ENCODE measurements at regions not wholly inside any gene's neighbourhood (a gene's known extent, or its start where the extent isn't known, plus 50 kb on each side); places are given as distances from the start of the nearest gene placed in this dataset.

DNA sequence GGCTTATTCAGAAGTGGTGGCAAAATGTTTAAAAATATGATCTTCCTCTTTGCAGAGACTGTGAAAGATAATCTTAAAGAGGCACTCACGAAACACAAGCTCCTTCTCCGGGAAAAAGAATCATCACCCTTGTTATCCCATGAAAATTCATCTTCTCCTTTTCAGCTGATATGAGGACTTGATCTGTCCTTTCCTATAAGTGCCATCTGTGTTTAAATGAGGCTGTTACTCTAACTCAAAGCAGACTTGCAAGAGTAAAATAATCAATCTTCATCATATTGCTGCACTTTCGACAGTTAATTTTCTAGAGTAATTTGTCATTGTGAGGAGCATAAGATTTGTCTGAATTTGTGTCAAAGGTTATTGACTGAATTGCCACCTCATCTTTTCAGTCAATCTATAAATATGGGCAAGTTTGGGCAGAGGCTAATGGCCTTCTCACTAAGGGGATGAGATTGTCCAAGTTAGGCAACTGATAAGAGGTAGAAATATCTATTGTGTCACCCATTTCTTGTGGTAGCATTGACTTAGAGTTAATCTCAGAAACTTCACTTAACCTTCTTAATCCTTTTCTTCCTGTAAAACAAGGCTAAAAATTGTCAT, 452.9 kb downstream of the GRXCR1 start:
- DNase-seq (ENCODE audit: low spot score) = no peak

DNA sequence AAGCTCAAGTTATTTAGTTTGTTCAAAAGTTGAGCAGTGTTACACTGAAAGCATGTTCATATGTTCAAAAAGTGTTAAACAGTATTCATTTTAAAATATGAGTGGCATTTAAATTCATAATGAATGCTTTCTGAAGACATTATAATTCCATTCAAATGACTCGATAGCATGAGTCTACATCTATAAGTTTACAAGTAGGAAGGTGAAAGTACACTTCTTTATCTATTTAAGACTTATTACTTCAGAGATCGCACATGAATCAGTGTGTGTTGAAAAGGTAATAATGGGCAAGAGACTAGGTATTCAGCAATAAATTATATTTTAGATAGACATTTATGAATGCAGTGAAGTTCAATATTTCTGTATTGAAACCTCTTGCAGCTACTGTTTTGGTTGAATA, 456.1 kb downstream of the GRXCR1 start:
- DNase-seq (ENCODE audit: low spot score) = no peak

DNA sequence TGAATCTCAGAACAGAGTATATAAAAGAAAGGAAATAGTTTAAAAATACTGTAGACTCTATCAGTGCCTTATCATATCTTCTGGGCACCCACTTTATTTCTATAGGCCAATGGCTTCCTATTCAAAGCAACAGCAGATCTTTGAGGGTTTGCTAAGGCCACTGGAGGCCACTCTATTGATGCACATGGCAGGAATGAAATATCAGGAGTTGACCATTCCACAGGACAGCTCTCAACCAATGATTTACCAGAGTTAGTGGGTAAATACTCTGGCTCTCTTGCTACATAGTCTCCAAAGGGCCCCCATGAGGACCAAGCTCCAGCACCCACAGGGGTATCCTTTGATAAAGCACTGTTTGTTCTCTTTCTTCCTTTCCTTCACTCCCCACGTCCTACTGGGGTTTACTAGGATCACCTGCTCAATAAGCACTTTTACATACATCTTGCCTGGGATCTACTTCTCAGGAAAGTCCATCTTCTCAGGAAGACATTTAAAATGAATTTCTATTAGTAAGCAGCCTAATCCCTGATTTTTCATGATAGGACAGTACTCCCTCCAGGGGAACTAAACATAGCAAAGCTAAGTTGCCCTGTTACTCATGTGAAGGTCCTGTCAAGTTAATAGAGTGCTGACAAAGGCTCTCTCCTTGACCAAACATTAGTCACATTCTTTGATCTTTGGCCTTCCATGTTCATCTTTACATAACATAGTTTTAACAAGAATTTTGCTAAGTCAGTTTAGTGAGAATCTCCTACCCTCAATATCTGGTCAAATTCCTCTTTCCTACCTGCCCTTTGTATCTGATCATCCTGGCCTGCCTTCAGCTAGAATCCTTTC, 459.7 kb downstream of the GRXCR1 start:
- DNase-seq (ENCODE audit: low spot score) = no peak

DNA sequence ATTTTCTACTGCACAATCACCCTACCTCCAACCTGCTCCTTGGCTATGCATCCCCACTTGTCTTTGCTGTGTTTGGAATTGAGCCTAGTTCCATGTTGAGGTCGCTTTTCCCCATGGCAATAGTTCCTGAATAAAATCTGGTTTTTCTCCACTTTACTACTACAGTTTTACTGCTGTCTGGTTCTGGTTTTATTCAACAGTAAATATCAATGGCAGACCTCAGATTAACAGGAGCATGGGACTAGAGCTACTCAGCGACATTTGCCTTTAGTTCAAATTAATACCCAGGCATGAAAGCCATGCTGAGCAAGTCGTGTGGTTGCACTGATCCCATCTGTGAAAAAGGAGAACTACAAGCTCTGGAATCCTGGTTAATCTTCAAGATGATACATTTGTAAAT, 460.3 kb downstream of the GRXCR1 start:
- DNase-seq (ENCODE audit: low spot score) = peak; percentile 65

GRCh38 chr4:43353552-43353951, 461.0 kb downstream of the GRXCR1 start:
- DNase-seq (ENCODE audit: low spot score) = no peak

DNA sequence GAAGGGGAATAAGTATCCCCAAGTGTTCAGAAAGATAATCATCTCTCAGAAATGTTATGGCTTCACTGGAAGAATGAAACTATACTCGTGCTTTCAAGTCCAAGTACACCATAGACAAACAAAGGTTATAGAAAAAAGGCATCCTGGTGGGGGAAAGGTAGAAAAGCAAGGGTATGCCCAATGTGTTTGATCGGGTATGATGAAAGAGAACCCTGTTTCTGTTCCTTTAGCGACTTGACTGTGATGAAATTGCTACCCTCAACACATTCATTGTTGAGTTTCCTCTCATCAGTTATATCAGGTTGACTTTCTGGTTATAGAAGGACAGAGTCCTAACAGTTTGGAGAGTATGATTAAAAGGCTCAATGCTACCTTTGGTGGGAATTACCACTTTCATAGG, 464.3 kb downstream of the GRXCR1 start:
- DNase-seq (ENCODE audit: low spot score) = no peak

DNA sequence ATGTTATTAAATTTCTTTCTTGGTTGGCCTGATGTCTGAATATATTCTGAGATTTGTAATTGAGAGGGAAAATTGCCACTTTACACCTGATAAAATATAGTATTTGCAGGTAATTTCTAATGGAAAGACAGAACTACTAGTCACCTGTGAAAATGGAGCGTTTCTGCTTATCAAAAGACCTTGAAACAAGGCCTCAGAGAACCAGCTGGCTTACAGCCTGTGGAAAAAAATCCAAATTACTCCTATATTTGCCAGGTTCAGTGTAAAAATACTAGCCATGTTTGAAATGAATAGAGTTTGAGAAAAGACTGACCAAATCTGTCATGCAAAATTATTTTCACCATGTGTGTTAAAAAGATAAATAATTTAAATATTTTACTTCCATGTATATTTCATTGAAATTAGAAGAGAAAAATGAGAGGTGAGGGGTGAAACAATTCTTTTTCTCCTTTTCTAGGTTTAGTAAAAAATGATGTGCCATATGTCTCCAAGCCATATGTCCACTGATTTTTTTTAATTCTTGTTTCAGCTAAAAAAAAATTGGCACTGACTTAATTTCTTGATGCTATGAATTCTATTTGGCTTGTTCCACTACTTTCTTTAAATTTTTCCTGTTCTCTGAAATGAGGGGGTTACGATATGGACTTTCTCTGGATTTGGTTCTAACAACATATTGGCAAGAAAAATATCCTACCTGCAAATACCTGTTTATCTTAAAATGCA, 464.9 kb downstream of the GRXCR1 start:
- no peak for DNase-seq (ENCODE audit: low spot score)

DNA sequence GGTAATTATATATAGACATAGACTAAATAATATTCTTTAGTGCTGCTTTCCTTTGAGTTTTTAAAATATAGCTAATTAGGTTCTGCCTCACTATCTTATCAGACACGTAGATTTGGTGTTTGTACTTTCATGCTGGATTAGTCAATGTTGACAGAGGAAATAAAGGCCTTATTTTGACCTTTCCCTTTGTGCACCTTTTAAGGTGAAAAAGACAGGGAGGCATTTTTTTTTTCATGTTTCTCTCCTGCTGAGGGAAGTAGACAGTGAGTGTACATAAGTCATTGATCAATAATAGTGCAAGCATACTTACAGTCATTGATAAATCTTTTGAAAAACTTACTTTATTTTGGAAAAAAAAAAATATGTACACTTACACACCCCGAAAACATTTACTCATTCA, 467.8 kb downstream of the GRXCR1 start:
- DNase-seq (ENCODE audit: low spot score) = no peak

DNA sequence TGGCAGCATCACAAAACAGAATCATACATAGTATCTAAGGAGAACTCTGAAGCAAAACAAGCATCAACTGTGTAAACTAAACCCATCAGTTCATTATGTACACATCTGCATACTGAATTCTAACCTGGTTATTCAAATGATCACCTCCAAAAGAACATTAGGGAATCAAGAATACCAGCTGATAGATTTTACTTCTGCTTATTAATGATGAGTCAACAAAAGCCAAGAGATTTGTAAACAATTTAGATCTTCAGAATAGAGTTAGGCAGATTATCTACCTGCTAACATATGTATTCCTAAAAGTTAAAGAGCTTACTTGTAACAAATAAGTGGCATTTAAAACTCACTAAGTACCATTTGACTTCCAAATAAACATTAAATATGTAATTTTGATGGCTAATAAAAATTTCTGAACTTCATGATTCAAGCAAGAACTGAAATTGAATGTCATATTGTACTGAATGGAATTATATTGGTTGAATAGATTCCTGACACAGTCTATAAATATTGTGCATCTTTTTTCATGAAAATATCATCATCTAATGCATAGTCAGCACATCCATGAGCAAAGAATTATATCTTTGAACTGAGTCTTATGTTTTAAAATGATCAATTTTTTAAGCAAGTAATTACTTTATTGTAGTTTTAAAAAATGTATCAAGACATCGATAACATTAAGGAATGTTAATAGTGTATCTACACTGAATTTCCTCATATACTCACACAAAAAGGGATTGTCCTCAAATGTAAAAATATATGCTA, 470.5 kb downstream of the GRXCR1 start:
- DNase-seq (ENCODE audit: low spot score) = no peak

GRCh38 chr4:43369036-43369594, 476.6 kb downstream of the GRXCR1 start:
- no peak for DNase-seq (ENCODE audit: low spot score)

DNA sequence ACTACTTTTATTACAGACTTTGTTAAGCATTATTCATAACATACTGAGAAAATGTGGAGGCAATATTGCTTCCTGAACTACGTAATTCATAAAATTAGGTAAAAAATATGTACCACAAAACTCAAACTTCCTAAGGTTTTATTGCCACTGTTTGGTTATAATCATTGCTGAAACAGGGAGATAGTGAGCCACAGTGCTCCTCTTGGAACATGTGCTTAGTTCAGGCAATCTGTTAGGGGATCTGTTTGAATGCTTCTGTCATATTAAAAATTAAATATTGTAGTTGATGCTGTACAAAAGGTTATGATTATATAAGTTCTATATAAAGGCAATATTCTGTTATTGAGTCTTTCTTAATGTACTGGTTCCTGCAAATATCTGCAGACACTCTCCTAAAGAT, 480.7 kb downstream of the GRXCR1 start:
- DNase-seq (ENCODE audit: low spot score) = no peak

DNA sequence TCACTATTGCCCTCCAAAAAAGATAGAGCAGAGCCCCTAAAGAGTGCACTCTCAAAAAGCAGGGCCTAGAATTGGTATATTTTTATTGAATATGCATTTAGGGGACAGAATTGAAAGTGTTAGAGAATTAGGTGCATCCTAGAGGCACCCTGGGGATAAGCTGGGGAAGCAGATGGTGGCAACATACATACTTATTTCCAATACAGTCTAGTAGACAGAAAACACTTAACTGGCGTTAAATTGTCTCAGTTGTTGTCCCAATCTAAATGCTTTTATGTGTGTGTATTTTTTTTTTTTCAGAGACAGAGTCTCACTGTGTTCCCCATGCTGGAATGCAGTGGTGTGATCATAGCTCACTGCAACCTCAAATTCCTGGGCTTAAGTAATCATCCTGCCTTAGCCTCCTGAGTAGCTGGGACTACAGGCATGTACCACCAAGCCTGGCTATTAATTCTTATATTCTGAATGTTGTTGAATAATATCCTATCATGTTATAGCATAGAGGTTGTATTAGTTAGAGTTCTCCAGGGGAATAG, 481.8 kb downstream of the GRXCR1 start:
- no peak for DNase-seq (ENCODE audit: low spot score)

- no peak for DNase-seq (ENCODE audit: low spot score)
Observed at GRCh38 chr4:43379016-43379415, 486.5 kb downstream of the GRXCR1 start.

DNA sequence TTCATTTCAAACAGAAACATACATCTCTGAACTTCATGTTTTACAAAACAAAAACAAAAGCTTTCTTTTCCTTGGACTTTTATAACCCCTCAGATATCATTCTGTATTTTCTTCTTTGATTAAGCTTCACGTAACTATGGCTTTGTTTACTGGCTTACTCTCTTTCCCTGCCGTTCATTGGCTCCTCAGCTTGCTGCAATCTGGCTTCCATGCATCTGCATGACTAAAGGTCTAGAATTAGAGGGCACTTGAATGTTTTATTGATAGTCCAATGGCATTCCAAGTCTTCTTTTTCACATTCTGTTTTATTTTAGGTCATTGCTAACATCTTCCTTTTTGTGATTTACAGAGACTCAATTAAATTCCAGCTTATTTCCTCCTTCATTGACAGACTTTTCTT, 487.6 kb downstream of the GRXCR1 start:
- no peak for DNase-seq (ENCODE audit: low spot score)

DNA sequence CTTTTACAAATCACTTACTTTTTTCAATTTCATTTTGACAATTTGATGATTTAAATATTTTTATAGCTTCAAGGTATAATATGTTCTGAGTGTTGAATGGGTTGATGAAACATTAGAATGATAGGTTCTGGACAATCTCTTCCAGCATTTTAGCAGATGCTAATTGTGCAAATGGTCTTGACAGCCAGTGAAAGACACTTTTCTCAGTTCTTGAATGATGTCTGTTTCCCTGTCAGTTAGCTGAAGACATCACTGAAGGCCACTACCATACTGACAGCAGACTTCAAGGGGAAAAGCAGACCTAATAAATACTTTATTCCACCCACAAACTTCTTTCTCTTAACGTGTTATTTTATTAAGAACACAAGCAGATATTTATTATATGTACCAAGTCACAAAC, 498.6 kb downstream of the GRXCR1 start:
- no peak for DNase-seq (ENCODE audit: low spot score)

DNA sequence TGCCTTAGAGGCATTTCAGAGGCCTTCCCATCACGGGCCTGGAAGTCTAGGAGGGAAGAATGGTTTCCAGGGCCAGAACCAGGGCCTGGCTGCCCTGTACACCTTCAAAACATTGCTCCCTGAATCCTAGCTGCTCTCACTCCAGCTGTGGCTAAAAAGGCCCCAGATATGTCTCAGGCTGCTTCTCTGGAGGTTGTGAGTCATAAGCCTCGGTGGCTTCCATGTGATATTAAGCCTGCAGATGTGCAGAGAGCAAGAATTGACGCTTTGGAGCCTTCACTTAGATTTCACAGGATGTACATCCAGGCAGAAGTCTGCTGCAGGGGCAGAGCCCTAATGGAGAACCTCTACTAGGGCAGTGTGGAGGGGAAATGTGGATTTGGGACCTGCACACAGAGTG, 502.5 kb downstream of the GRXCR1 start:
- no peak for DNase-seq (ENCODE audit: low spot score)

DNA sequence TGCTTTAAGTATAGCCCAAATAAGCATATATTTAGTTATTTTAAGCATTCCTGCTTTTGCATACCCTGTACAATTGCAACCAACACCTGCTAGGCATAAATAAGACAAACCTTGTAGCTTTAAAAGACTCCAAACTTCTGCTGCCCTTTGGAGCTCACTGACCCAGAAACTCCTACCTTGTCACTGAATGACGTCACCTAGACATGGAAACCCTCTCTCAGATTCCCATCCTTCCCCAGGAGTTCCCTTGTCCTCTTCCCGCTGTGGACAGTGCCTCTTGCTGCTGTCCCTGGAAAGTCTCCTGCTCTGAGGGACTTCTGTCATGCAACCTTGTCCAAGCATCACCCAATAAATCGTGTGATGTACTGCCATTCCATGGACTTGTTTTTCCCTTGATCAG, 507.2 kb downstream of the GRXCR1 start:
- no peak for DNase-seq (ENCODE audit: low spot score)

DNA sequence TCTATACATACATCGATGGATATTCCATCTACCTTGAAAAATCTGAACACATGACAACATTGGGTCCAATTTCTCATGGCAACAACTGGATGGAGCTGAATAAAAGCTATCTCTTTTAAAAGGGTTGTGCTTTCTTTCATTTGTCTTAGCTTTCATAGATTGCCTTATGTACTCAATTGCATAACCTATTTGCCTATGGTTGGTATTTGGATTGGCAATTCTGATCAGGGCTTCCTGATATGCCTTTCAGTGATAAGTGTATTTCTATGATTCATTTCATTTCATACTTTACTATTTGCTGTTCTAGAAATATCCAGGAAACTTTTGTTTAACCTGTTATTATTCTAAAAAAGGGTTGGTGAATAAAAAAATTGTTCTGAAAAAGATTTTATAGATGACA, 509.9 kb downstream of the GRXCR1 start:
- DNase-seq (ENCODE audit: low spot score) = no peak

GRCh38 chr4:43410636-43411035, 518.1 kb downstream of the GRXCR1 start:
- no peak for DNase-seq (ENCODE audit: low spot score)

- no peak for DNase-seq (ENCODE audit: low spot score)
Observed at GRCh38 chr4:43411226-43411625, 518.7 kb downstream of the GRXCR1 start.

GRCh38 chr4:43423276-43423675, 530.8 kb downstream of the GRXCR1 start:
- no peak for DNase-seq (ENCODE audit: low spot score)
